Esophagus muscularis mucosa (tissue), 4 donors: ENCODE measurements at regions not wholly inside any gene's neighbourhood (a gene's known extent, or its start where the extent isn't known, plus 50 kb on each side); places are given as distances from the start of the nearest gene placed in this dataset.

Experiments used
- DNase-seq: peaks from one replicate; pipeline ENCODE4 v3.0.0-alpha.2; 2017; ENCODE audit errors: extremely low spot score
- H3K27ac ChIP-seq, 4 donors: fragments of 200-600 bp; sonication (generic); replicated peaks in 1 of 4; 1 replicate in 3 of 4; 2 replicates in 1 of 4; pipeline ENCODE4 v1.5.1; 2016 to 2019; ENCODE audit warnings: mild to moderate bottlenecking in 1 of 4
- H3K27me3 ChIP-seq, 4 donors: fragments of 200-600 bp; sonication (generic); one replicate each; pipeline versions ENCODE4 v1.5.1 to v1.6.0; 2016 to 2019
- H3K36me3 ChIP-seq, 4 donors: fragments of 200-600 bp; sonication (generic); one replicate each; pipeline ENCODE4 v1.5.1; 2016 to 2019
- H3K4me1 ChIP-seq, 4 donors: fragments of 200-600 bp; sonication (generic); one replicate each; pipeline ENCODE4 v1.5.1; 2016 to 2019
- H3K4me3 ChIP-seq, 4 donors: fragments of 200-600 bp; sonication (generic); 1 replicate in 2 of 4; 2 replicates in 2 of 4; pipeline ENCODE4 v1.5.1; 2016 to 2019; ENCODE audit warnings: mild to moderate bottlenecking in 4 of 4, moderate library complexity in 1 of 4
- H3K9me3 ChIP-seq, 4 donors: fragments of 200-600 bp; sonication (generic); 1 replicate in 3 of 4; 2 replicates in 1 of 4; pipeline ENCODE4 v1.5.1; 2016 to 2019
- EP300 ChIP-seq: sonication (generic); formaldehyde crosslinking; IDR thresholded peaks from one replicate; pipeline ENCODE4 v1.6.1; 2017; ENCODE audit warnings: antibody characterized with exemption
- POLR2A ChIP-seq: fragments of 450-650 bp; IDR thresholded peaks from one replicate; pipeline ENCODE4 v1.6.1; 2017; ENCODE audit warnings: antibody characterized with exemption, moderate library complexity, mild to moderate bottlenecking, low read depth
- POLR2AphosphoS5 ChIP-seq, 2 donors: sonication (generic); formaldehyde crosslinking; IDR thresholded peaks; one replicate each; pipeline ENCODE4 v1.6.1; 2017; ENCODE audit warnings: antibody characterized with exemption in 2 of 2
- WGBS: methylation state at CpG from one replicate; pipeline ENCODE4 v1.1.5; 2018; 5-methylcytosine and 5-hydroxymethylcytosine counted together
- intact Hi-C: fragments of 100-400 bp; cut with DNase I; formaldehyde crosslinking; loops from one replicate; pipeline ENCODE4 v1.15.1; 2023
- TF ChIP-seq, protein P1 (sequence below), 3 experiments: fragments of 200-600 bp in 2 of 3; fragments of 450-650 bp in 1 of 3; sonication (generic) in 2 of 3; IDR thresholded peaks; one replicate each; pipeline ENCODE4 v1.5.1; 2017 to 2019; ENCODE audit warnings: antibody characterized with exemption in 3 of 3, mild to moderate bottlenecking in 2 of 3, moderate library complexity in 1 of 3

DNA sequence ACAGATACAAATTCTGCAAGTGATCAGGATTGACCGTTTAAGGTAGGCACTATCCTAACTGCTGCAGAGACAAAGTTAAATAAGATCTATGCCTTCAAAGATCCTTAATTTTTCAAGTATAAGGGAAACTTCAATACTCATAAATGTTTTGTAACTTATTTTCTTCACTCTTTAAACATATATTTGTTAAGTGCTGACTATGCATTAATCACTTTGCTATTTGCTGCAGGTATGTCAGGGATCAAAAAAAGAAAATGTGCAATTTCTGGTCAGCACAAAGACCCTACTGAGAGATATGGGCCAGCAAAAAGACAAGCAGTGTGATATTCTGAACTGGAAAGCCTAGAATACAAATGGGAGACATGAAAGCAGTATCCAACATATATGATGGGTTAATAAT, 756.1 kb upstream of the PCDH9 start:
- TF ChIP-seq POLR2A (no peak), EP300 (no peak), POLR2AphosphoS5 (IDR thresholded peaks at IDR 0.05) (no peak)
- TF ChIP-seq, protein P1, sequence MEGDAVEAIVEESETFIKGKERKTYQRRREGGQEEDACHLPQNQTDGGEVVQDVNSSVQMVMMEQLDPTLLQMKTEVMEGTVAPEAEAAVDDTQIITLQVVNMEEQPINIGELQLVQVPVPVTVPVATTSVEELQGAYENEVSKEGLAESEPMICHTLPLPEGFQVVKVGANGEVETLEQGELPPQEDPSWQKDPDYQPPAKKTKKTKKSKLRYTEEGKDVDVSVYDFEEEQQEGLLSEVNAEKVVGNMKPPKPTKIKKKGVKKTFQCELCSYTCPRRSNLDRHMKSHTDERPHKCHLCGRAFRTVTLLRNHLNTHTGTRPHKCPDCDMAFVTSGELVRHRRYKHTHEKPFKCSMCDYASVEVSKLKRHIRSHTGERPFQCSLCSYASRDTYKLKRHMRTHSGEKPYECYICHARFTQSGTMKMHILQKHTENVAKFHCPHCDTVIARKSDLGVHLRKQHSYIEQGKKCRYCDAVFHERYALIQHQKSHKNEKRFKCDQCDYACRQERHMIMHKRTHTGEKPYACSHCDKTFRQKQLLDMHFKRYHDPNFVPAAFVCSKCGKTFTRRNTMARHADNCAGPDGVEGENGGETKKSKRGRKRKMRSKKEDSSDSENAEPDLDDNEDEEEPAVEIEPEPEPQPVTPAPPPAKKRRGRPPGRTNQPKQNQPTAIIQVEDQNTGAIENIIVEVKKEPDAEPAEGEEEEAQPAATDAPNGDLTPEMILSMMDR (IDR thresholded peaks at IDR 0.05) = no peak
- Histone ChIP-seq H3K4me3 (no peak overlapping the region), H3K4me1 (no peaks in the 10 kb centered on the region), H3K9me3 (no peaks in the 10 kb centered on the region), H3K27me3 (no peaks in the 10 kb centered on the region), H3K27ac (no peak overlapping the region), H3K36me3 (no peaks in the 10 kb centered on the region)
- 100% methylated on average over 1 of the region's 1 CpG for WGBS
- intact Hi-C loops = no loop called here
- no peak for DNase-seq

DNA sequence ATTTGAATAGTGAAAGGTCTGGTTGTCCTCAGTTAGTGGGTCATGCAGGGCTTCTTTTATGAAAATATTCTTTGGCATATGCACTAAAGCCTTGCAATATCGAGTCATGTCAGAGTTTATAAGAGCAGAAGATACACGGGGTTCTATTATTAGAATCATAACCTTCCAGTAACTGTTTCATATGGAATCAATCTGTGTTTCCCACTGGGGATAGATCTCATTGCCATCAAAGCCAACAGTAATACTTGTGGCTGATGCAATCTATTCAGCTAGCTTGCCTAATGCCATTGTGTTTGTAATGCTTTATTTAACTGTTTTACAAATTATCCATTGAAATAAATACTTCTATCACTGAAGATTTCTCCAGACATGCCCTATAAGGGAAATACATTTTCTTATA, 746.9 kb upstream of the PCDH9 start:
- Histone ChIP-seq H3K4me1 (no peaks in the 10 kb centered on the region), H3K27me3 (no peaks in the 10 kb centered on the region), H3K36me3 (no peaks in the 10 kb centered on the region), H3K4me3 (no peak overlapping the region), H3K27ac (no peak overlapping the region), H3K9me3 (no peaks in the 10 kb centered on the region)
- WGBS = 34% methylated on average over 2 of the region's 2 CpGs
- TF ChIP-seq EP300 = no peak
- TF ChIP-seq, protein P1 (IDR thresholded peaks at IDR 0.05) = no peak
- no peak for TF ChIP-seq POLR2A
- no peak for TF ChIP-seq POLR2AphosphoS5 (IDR thresholded peaks at IDR 0.05)
- intact Hi-C loops = no loop called here
- DNase-seq = no peak

DNA sequence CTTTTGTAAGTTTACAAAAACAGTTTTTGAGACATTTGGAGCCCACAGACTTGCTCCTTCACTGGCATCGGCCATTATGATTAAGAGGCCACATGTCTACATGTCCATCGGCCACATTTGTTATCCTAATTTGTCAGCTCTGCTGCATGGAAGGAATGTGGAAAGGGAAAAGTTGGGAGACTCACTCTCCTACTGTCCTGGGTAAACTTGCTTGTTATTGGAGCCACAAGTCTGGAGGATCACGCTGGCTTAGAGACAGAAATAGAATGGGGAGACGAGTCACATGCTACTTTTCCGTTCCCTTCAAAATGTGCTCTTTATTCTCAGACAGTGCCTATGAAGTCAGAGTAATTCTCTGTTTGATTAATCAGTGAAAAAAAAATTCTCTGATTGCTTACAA, 741.2 kb upstream of the PCDH9 start:
- 81% methylated on average over 5 of the region's 5 CpGs for WGBS
- Histone ChIP-seq H3K4me3 (no peak overlapping the region), H3K9me3 (no peaks in the 10 kb centered on the region), H3K4me1 (no peaks in the 10 kb centered on the region), H3K27ac (no peak overlapping the region), H3K27me3 (no peaks in the 10 kb centered on the region), H3K36me3 (no peaks in the 10 kb centered on the region)
- TF ChIP-seq EP300 (no peak), POLR2A (no peak), POLR2AphosphoS5 (IDR thresholded peaks at IDR 0.05) (no peak)
- TF ChIP-seq, protein P1 (IDR thresholded peaks at IDR 0.05) = no peak
- DNase-seq = no peak
- intact Hi-C loops = no loop called here

DNA sequence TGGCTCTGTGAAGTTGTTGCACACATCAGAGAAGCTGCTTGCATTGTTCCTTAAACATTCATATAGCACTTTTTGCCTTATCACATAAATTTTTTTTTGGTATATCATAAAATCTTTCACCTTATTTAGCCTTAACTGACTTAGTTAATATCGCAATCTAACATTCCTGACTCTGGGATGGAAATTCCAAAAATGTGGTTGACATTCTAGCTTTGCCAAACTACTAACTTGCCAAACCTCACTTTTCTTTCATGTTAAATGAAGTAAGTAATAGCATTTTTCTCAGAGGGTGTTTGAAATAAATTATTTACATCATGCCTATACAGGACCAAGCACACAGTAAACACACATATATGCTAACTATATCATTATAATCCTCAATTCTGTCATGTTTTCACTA, 736.9 kb upstream of the PCDH9 start:
- Histone ChIP-seq H3K27ac (no peak overlapping the region), H3K9me3 (no peaks in the 10 kb centered on the region), H3K27me3 (no peaks in the 10 kb centered on the region), H3K4me3 (no peak overlapping the region), H3K36me3 (no peaks in the 10 kb centered on the region), H3K4me1 (no peaks in the 10 kb centered on the region)
- whole genome bisulfite sequencing = 100% methylated on average over 1 of the region's 1 CpG
- intact Hi-C loops = no loop called here
- TF ChIP-seq, protein P1 (IDR thresholded peaks at IDR 0.05) = no peak
- TF ChIP-seq EP300 (no peak), POLR2A (no peak), POLR2AphosphoS5 (IDR thresholded peaks at IDR 0.05) (no peak)
- DNase-seq = no peak

DNA sequence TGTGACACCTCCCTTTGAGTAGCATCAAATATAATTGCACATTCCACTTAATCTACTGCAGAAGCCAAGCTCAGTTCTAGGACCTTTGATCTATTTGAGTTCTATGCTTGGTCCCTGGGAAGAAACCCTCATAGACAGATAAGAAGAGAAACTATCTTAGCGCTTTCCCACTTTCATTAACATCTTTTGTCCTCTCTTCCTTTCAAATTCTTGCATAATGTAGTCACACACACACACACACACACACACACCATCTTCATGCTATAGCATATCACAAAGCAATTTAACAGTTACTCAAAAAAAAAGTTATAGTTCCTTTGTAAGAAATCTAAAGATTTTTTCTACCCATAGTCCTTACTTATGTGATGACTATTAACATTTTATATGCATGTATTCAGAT, 735.9 kb upstream of the PCDH9 start:
- Histone ChIP-seq H3K27ac (no peak overlapping the region), H3K36me3 (no peaks in the 10 kb centered on the region), H3K27me3 (no peaks in the 10 kb centered on the region), H3K9me3 (no peaks in the 10 kb centered on the region), H3K4me1 (no peaks in the 10 kb centered on the region), H3K4me3 (no peak overlapping the region)
- no peak for DNase-seq
- intact Hi-C loops = no loop called here
- WGBS = 85% methylated on average over 1 of the region's 1 CpG
- TF ChIP-seq POLR2A (no peak), EP300 (no peak), POLR2AphosphoS5 (IDR thresholded peaks at IDR 0.05) (no peak)
- TF ChIP-seq, protein P1 (IDR thresholded peaks at IDR 0.05) = no peak
